Activated naive CD4-positive, alpha-beta T cell treated with anti-CD3 and anti-CD28 coated beads, Interleukin-2, amount 50 U/mL, for 72 hours (primary cell): ENCODE measurements at regions not wholly inside any gene's neighbourhood (a gene's known extent, or its start where the extent isn't known, plus 50 kb on each side); places are given as distances from the start of the nearest gene placed in this dataset.
A peak's percentile ranks its signal among the peaks of the same experiment; 100 is the strongest.

Source experiments
- ATAC-seq, 2 donors: fragments of 150-1000 bp; cut with Tn5 transposase; 2 replicates each; pipeline ENCODE4 v1.10.0; 2021; ENCODE audit warnings: mild to moderate bottlenecking in 2 of 2, moderate library complexity in 2 of 2
- DNase-seq, 2 donors: peaks; one replicate each; pipeline ENCODE4 v3.0.0; 2021 to 2022; ENCODE audit warnings: low spot score in 2 of 2
- H3K27ac Mint-ChIP-seq, 2 donors: one replicate each; pipeline ENCODE4 v1.8.0; 2022; ENCODE audit warnings: mild to moderate bottlenecking in 2 of 2, mixed read lengths in 2 of 2
- H3K36me3 Mint-ChIP-seq, 2 donors: one replicate each; pipeline ENCODE4 v1.8.0; 2022; ENCODE audit warnings: mixed read lengths in 2 of 2
- H3K9me3 Mint-ChIP-seq, 2 donors: one replicate each; pipeline ENCODE4 v1.8.0; 2022; ENCODE audit warnings: mixed read lengths in 2 of 2

DNA sequence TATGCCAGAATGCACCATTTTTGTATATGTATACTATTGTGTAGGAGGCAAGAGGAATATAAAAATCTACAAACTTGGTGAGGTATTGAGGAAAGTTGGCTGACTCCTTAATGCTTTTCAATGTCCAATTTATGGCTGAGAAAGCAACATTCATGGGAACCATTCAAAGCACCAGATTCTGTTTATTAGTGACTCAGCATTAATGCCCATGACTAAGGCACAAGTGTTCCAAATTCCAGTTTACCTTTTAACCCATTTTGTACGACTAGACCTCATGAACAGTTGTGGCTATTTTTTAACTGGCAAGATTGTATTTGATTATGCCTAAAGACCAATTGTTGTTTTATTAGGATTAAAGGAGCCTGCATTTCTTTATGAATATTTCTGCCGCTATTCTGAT, 375.4 kb upstream of the ATP2B1 start:
- DNase-seq: no peak
- Mint-ChIP-seq H3K9me3 (peaks cover 0 to 11% of the 10 kb centered on the region in 2 donors), H3K27ac (no peak overlapping the region), H3K36me3 (no peaks in the 10 kb centered on the region)
- ATAC-seq: no peak

DNA sequence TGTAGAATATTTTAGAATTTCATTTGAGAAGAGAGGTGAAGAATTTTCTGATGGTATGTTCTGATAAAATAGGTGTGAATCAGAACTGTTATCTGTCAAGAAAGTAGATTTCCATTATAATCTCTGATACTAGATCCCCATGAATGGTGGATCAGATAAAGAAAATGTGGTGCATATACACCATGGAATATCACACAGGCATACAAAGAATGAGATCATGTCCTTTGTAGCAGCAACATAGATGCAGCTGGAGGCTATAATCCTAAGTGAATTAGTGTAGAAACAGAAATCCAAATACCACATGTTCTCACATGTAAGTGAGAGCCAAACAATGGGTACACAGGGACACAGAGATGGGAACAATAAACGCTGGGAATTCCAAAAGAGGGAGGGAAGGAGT, 372.0 kb upstream of the ATP2B1 start:
- Mint-ChIP-seq H3K36me3 (no peaks in the 10 kb centered on the region), H3K27ac (no peak overlapping the region), H3K9me3 (peaks cover 0 to 11% of the 10 kb centered on the region in 2 donors)
- DNase-seq (no peak), ATAC-seq (no peak)

DNA sequence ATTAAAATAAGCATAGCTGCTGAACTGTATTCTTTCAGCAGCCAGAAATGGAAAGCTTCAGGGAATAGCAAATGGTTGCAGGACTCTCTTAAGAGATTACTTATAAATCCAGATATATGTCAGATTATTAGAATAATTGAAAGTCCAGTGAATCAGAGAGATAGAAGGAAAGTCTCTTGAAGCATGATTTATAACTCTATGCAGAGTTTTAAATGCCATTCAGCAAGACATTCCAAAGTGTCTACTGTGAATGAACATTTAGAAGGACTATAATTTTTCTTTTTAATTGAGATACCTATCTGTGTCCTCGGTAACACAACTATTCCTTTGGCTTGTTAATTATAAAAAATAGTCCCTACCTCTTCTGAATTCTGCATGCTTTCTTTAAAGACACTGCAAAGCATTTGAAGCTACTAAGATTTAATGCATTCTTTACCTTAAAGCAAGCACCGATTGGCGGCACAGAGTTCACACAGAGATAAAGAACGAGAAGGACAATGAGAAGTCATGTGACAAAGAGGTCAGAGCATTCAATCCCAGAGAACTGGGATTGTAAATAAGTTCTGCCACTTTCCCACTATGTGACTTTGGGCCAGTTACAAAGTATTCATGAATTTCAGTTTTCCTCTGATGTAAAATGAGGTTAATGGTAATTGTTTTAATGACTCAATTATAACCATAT, 371.0 kb upstream of the ATP2B1 start:
- Mint-ChIP-seq H3K27ac (no peak overlapping the region), H3K36me3 (no peaks in the 10 kb centered on the region), H3K9me3 (peaks cover 0 to 11% of the 10 kb centered on the region in 2 donors)
- ATAC-seq (no peak), DNase-seq (no peak)

DNA sequence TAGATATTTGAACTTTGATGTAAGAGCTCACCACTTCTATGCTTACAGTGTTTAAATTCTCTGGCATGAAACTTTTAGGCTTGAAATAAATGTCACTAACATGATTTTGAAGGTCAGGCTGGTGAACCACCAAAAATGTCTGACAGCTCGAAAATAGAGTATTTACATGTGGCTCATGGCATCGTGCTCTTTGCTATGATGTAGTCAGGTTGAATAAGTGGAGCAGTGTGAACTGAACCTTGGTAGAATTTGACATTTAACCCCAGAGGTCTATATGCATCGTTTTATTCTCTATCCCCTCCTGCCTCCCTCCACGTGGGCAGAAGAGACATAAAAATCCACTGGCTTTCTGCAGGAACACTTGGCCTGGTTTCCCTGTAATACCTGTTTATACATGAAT, 369.7 kb upstream of the ATP2B1 start:
- peaks cover 0 to 10% of the 10 kb centered on the region in 2 donors for H3K9me3 Mint-ChIP-seq
- DNase-seq (no peak), ATAC-seq (no peak)
- no peaks in the 10 kb centered on the region for H3K36me3 Mint-ChIP-seq
- no peak overlapping the region for H3K27ac Mint-ChIP-seq

DNA sequence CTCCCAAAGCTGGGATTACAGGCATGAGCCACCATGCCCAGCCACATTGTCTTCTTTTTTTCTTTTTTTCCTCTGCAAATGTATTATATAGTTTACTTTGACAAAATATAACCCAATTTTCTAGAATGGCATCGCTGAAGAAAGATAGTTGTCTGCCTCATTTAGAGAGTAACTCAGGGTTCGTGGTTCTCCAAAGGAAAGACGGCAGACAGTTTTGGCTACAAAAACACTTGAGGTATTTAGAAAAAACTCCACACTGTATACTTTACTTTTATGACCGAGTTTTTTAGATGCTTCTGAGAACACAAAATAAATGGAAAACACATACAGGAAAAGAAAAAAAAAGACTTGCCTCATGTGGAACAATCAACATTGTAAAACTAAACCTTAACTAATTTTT, 369.1 kb upstream of the ATP2B1 start:
- H3K9me3 Mint-ChIP-seq: peaks cover 0 to 11% of the 10 kb centered on the region in 2 donors
- no peaks in the 10 kb centered on the region for H3K36me3 Mint-ChIP-seq
- no peak overlapping the region for H3K27ac Mint-ChIP-seq
- no peak for ATAC-seq
- no peak for DNase-seq

- DNase-seq: no peak
Observed at GRCh38 chr12:90076851-90077319, 368.2 kb upstream of the ATP2B1 start.

GRCh38 chr12:90075685-90076084, 367.0 kb upstream of the ATP2B1 start:
- no peak overlapping the region for H3K27ac Mint-ChIP-seq
- DNase-seq: no peak
- peaks cover 0 to 8% of the 10 kb centered on the region in 2 donors for H3K9me3 Mint-ChIP-seq
- ATAC-seq: peak in 1 of 2 donors; percentile 29
- peaks cover 0 to under 1% of the 10 kb centered on the region in 2 donors for H3K36me3 Mint-ChIP-seq

More at GRCh38 chr12:90076851-90077319, 368.2 kb upstream of the ATP2B1 start:
- ATAC-seq: peak; percentile 29 to 51
- H3K27ac Mint-ChIP-seq: no peak overlapping the region
- H3K36me3 Mint-ChIP-seq: no peaks in the 10 kb centered on the region
- H3K9me3 Mint-ChIP-seq: peaks cover 0 to 11% of the 10 kb centered on the region in 2 donors

- ATAC-seq (no peak), DNase-seq (no peak)
- H3K27ac Mint-ChIP-seq: no peak overlapping the region
- H3K36me3 Mint-ChIP-seq: peaks cover 0 to 6% of the 10 kb centered on the region in 2 donors
- H3K9me3 Mint-ChIP-seq: peaks cover 0 to 16% of the 10 kb centered on the region in 2 donors
Observed at GRCh38 chr12:90074086-90074485, 365.4 kb upstream of the ATP2B1 start.

DNA sequence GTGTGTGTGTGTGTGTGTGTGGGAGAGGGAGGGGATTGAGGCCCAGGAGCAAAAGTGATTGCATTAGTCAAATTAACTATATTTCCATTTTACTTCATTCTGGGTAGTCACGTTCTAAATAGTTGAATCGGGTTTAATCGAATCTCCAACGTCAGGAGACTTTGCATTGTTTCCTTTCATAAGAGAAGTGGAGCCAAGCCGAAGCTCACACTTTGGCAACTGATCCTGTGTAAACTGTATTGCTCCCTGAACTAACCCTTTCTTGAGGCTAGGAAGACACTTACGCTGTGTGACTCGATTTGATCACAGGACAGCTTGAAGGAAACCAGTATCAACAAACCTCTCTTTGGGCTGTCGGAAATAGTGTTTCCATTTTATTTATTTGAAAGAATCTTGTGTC, 363.4 kb upstream of the ATP2B1 start:
- DNase-seq (no peak), ATAC-seq (no peak)

DNA sequence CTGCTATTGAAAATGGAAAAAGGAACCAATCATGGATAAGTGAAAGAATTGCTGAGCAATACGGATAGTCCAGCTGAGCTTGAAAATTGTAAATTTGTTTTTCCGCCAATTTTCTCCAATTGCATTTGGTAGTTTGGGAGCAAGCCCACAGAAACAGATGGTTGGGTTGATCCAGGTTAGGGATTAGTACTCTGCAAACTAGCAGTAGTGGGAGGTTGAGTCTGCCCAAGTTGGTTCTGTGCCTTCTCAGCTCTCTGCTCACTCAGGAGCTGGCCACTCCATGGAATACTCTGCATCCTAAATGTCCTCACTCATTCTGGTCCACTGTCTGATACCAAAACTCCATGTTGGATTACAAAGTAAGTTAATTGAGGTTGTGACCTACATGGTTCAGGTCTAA, 361.1 kb upstream of the ATP2B1 start:
- no peak for DNase-seq
- H3K36me3 Mint-ChIP-seq: peaks cover 0 to 6% of the 10 kb centered on the region in 2 donors
- H3K27ac Mint-ChIP-seq: no peak overlapping the region
- ATAC-seq: no peak
- peaks cover 0 to 12% of the 10 kb centered on the region in 2 donors for H3K9me3 Mint-ChIP-seq

More for the DNA sequence above, 363.4 kb upstream of the ATP2B1 start:
- H3K9me3 Mint-ChIP-seq: peaks cover 0 to 16% of the 10 kb centered on the region in 2 donors
- H3K36me3 Mint-ChIP-seq: peaks cover 0 to 6% of the 10 kb centered on the region in 2 donors
- H3K27ac Mint-ChIP-seq: no peak overlapping the region

GRCh38 chr12:90067791-90068190, 359.2 kb upstream of the ATP2B1 start:
- peaks cover 0 to 8% of the 10 kb centered on the region in 2 donors for H3K9me3 Mint-ChIP-seq
- H3K36me3 Mint-ChIP-seq: peaks cover 0 to 6% of the 10 kb centered on the region in 2 donors
- H3K27ac Mint-ChIP-seq: no peak overlapping the region
- ATAC-seq (no peak), DNase-seq (no peak)

GRCh38 chr12:90064852-90065801, 356.5 kb upstream of the ATP2B1 start:
- DNase-seq (no peak), ATAC-seq (peak in 1 of 2 donors; percentile 89)
- peaks cover 0 to 2% of the 10 kb centered on the region in 2 donors for H3K9me3 Mint-ChIP-seq
- no peak overlapping the region for H3K27ac Mint-ChIP-seq
- H3K36me3 Mint-ChIP-seq: peaks cover 0 to under 1% of the 10 kb centered on the region in 2 donors

DNA sequence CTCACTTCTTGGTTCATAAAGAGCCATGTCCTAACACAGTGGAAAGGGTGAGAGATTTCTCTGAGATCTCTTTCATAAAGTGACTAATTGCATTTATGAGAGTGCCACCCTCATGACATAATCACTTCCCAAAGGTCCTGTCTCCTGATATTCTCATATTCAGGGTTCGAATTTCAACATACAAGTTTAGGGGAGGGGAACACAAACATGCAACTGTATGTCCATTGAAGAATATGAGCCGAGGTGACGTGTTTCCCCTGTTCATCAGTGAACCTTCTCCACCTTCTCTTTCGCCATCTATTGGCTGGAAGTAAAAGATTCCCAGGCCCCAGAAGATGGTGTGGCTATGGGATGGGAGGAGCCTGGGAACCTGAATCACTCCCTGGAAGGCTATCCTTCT, 354.2 kb upstream of the ATP2B1 start:
- Mint-ChIP-seq H3K9me3 (no peaks in the 10 kb centered on the region), H3K36me3 (no peaks in the 10 kb centered on the region), H3K27ac (no peak overlapping the region)
- ATAC-seq (no peak), DNase-seq (no peak)

DNA sequence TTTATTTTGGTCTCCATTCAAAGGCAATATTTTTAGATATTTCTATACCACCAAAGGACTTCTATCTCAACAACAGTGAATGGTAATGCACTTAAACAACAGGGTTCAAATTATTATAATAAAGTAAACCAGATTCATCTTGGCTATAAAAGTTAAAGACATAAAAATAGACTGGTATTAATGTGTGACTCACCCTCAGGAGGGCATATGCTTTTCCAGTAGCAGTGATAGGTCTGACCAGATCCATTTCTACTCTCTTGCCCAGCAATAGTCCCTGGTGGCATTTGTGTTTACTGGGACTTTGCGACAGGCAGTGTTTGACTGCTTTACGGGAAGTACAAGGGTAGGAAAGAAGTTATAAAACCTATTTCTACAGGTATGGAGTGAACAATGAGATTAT, 353.2 kb upstream of the ATP2B1 start:
- Mint-ChIP-seq H3K9me3 (no peaks in the 10 kb centered on the region), H3K36me3 (no peaks in the 10 kb centered on the region), H3K27ac (no peak overlapping the region)
- ATAC-seq (no peak), DNase-seq (no peak)

GRCh38 chr12:90060031-90060430, 351.4 kb upstream of the ATP2B1 start:
- no peak overlapping the region for H3K27ac Mint-ChIP-seq
- no peaks in the 10 kb centered on the region for H3K9me3 Mint-ChIP-seq
- ATAC-seq: no peak
- H3K36me3 Mint-ChIP-seq: no peaks in the 10 kb centered on the region
- no peak for DNase-seq

DNA sequence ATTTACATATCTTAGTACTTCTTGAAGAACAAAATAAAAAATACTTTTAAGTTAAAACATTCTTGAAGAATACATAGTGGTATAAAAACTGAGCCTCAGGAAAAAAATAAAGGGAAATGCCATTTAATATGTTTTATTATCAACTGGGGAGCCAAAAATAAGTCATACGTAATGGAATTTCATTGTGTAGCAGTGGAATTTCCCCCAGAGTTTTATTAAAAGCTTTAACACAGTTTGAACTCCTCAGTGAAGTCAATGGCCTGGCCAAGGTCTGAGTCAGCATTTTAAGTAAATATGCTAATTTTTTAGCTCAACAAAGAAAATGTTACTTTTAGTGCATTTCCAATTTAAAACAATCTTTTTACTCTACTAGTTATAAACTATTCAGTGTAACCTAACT, 350.1 kb upstream of the ATP2B1 start:
- H3K27ac Mint-ChIP-seq: no peak overlapping the region
- no peaks in the 10 kb centered on the region for H3K36me3 Mint-ChIP-seq
- DNase-seq: no peak
- no peak for ATAC-seq
- H3K9me3 Mint-ChIP-seq: no peaks in the 10 kb centered on the region

GRCh38 chr12:90055071-90055470, 346.4 kb upstream of the ATP2B1 start:
- ATAC-seq (no peak), DNase-seq (no peak)
- Mint-ChIP-seq H3K36me3 (no peaks in the 10 kb centered on the region), H3K9me3 (no peaks in the 10 kb centered on the region), H3K27ac (no peak overlapping the region)
